ENCODE measurements at regions not wholly inside any gene's neighbourhood (a gene's known extent, or its start where the extent isn't known, plus 50 kb on each side); places are given as distances from the start of the nearest gene placed in this dataset.

GRCh38 chr10:4587466-4587865 is 238.5 kb upstream of the AKR1E2 start:
- no peak for DNase-seq (ENCODE audit: low spot score)

- peak; percentile 65 for DNase-seq (ENCODE audit: low spot score)
Observed at GRCh38 chr10:4586776-4587175, 239.2 kb upstream of the AKR1E2 start.

GRCh38 chr10:4581929-4582328 is 244.1 kb upstream of the AKR1E2 start:
- DNase-seq (ENCODE audit: low spot score): no peak

GRCh38 chr10:4579844-4580243 is 246.2 kb upstream of the AKR1E2 start:
- DNase-seq (ENCODE audit: low spot score): no peak

- no peak for DNase-seq (ENCODE audit: low spot score)
Observed at GRCh38 chr10:4576206-4576605, 249.8 kb upstream of the AKR1E2 start.

GRCh38 chr10:4569151-4569550 is 256.9 kb upstream of the AKR1E2 start:
- DNase-seq (ENCODE audit: low spot score): no peak

- no peak for DNase-seq (ENCODE audit: low spot score)
Observed at GRCh38 chr10:4568731-4569130, 257.3 kb upstream of the AKR1E2 start.

GRCh38 chr10:4568086-4568485 is 257.9 kb upstream of the AKR1E2 start:
- no peak for DNase-seq (ENCODE audit: low spot score)

- no peak for DNase-seq (ENCODE audit: low spot score)
Observed at GRCh38 chr10:4567637-4568036, 258.4 kb upstream of the AKR1E2 start.

- no peak for DNase-seq (ENCODE audit: low spot score)
Observed at GRCh38 chr10:4566011-4566410, 260.0 kb upstream of the AKR1E2 start.

GRCh38 chr10:4561296-4561695 is 264.7 kb upstream of the AKR1E2 start:
- no peak for DNase-seq (ENCODE audit: low spot score)

- DNase-seq (ENCODE audit: low spot score): no peak
Observed at GRCh38 chr10:4557469-4557868, 268.5 kb upstream of the AKR1E2 start.

- no peak for DNase-seq (ENCODE audit: low spot score)
Observed at GRCh38 chr10:4556527-4556926, 269.5 kb upstream of the AKR1E2 start.

GRCh38 chr10:4555920-4556319 is 270.1 kb upstream of the AKR1E2 start:
- DNase-seq (ENCODE audit: low spot score): no peak

- no peak for DNase-seq (ENCODE audit: low spot score)
Observed at GRCh38 chr10:4549139-4549653, 276.8 kb upstream of the AKR1E2 start.

GRCh38 chr10:4546931-4547330 is 279.1 kb upstream of the AKR1E2 start:
- no peak for DNase-seq (ENCODE audit: low spot score)

GRCh38 chr10:4546500-4546899 is 279.5 kb upstream of the AKR1E2 start:
- no peak for DNase-seq (ENCODE audit: low spot score)

- peak; percentile 81 for DNase-seq (ENCODE audit: low spot score)
Observed at GRCh38 chr10:4545062-4545461, 280.9 kb upstream of the AKR1E2 start.

GRCh38 chr10:4543938-4544533 is 282.0 kb upstream of the AKR1E2 start:
- DNase-seq (ENCODE audit: low spot score): no peak

- no peak for DNase-seq (ENCODE audit: low spot score)
Observed at GRCh38 chr10:4541292-4541691, 284.7 kb upstream of the AKR1E2 start.

GRCh38 chr10:4538016-4538415 is 288.0 kb upstream of the AKR1E2 start:
- DNase-seq (ENCODE audit: low spot score): no peak

- no peak for DNase-seq (ENCODE audit: low spot score)
Observed at GRCh38 chr10:4535521-4535920, 290.5 kb upstream of the AKR1E2 start.

- DNase-seq (ENCODE audit: low spot score): peak; percentile 71
Observed at GRCh38 chr10:4533621-4534020, 292.4 kb upstream of the AKR1E2 start.

GRCh38 chr10:4532976-4533375 is 293.0 kb upstream of the AKR1E2 start:
- DNase-seq (ENCODE audit: low spot score): no peak

Data from umbilical cord (tissue), 1 donor.